GM23338 (cell line): ENCODE measurements at regions not wholly inside any gene's neighbourhood (a gene's known extent, or its start where the extent isn't known, plus 50 kb on each side); places are given as distances from the start of the nearest gene placed in this dataset.

Experiments used
- CREB1 ChIP-seq: fragments of 250-450 bp; sonication (Bioruptor Pico); IDR thresholded peaks from 2 replicates; pipeline ENCODE4 v1.5.0; 2020; ENCODE audit warnings: low read depth, mild to moderate bottlenecking, moderate library complexity
- CTCF ChIP-seq, 2 experiments: fragments of 200-600 bp in 1 of 2; sonication (generic) in 1 of 2; conservative IDR thresholded peaks; 2 replicates each; pipeline versions ENCODE4 v1.5.1 to v1.6.1; 2016 to 2017; ENCODE audit warnings: antibody characterized with exemption in 2 of 2, low read depth in 2 of 2, mild to moderate bottlenecking in 2 of 2, moderate library complexity in 1 of 2
- ETS1 ChIP-seq: IDR thresholded peaks from 2 replicates; pipeline ENCODE4 v1.6.1; 2016; ENCODE audit warnings: antibody characterized with exemption
- EZH2 ChIP-seq: fragments of 200-600 bp; sonication (generic); IDR thresholded peaks from one replicate; pipeline ENCODE4 v1.8.0; 2017; ENCODE audit warnings: antibody characterized with exemption, mild to moderate bottlenecking, low read depth; ENCODE audit not compliant: unreplicated experiment
- EZH2phosphoT487 ChIP-seq: fragments of 200-600 bp; sonication (generic); IDR thresholded peaks from one replicate; pipeline ENCODE4 v1.8.1; 2018; ENCODE audit warnings: antibody characterized with exemption; ENCODE audit not compliant: unreplicated experiment
- JUNB ChIP-seq: IDR thresholded peaks from one replicate; pipeline ENCODE4 v1.6.1; 2016; ENCODE audit warnings: antibody characterized with exemption; ENCODE audit not compliant: unreplicated experiment
- NANOG ChIP-seq: IDR thresholded peaks from 2 replicates; pipeline ENCODE4 v1.6.1; 2016; ENCODE audit warnings: antibody characterized with exemption, borderline replicate concordance
- POLR2AphosphoS5 ChIP-seq: IDR thresholded peaks from 2 replicates; pipeline ENCODE4 v1.6.1; 2016; ENCODE audit warnings: antibody characterized with exemption, low read depth
- REST ChIP-seq: IDR thresholded peaks from one replicate; pipeline ENCODE4 v1.6.1; 2018; ENCODE audit warnings: antibody characterized with exemption; ENCODE audit not compliant: unreplicated experiment
- STAT1 ChIP-seq: IDR thresholded peaks from one replicate; pipeline ENCODE4 v1.6.1; 2016; ENCODE audit warnings: antibody characterized with exemption; ENCODE audit not compliant: unreplicated experiment
- ZNF114 ChIP-seq: fragments of 250-450 bp; sonication (Bioruptor Pico); IDR thresholded peaks from 2 replicates; pipeline ENCODE4 v1.5.0; 2020; ENCODE audit warnings: mild to moderate bottlenecking, moderate library complexity
- ZNF331 ChIP-seq: fragments of 250-450 bp; sonication (Bioruptor Pico); IDR thresholded peaks from 2 replicates; pipeline ENCODE4 v1.5.0; 2020; ENCODE audit warnings: low read depth, mild to moderate bottlenecking, moderate library complexity
- ZNF462 ChIP-seq: fragments of 250-450 bp; sonication (Bioruptor Pico); IDR thresholded peaks from 2 replicates; pipeline ENCODE4 v1.5.0; 2020; ENCODE audit warnings: mild to moderate bottlenecking, moderate library complexity

- TF ChIP-seq CTCF (conservative IDR thresholded peaks at IDR 0.05; ENCODE audit: low read depth in 2 of 2) (no peak), REST (no peak), ETS1 (no peak), EZH2 (no peak), ZNF331 (CRISPR knock-in tag) (no peak), POLR2AphosphoS5 (no peak), ZNF114 (CRISPR knock-in tag) (no peak), JUNB (no peak), CREB1 (CRISPR knock-in tag) (no peak), EZH2phosphoT487 (no peak), NANOG (no peak), STAT1 (no peak), ZNF462 (CRISPR knock-in tag) (no peak)
Measured at GRCh38 chr12:124085419-124086296, 112.6 kb downstream of the ZNF664 start.
